GDM1 (cell line): ENCODE measurements at regions not wholly inside any gene's neighbourhood (a gene's known extent, or its start where the extent isn't known, plus 50 kb on each side); places are given as distances from the start of the nearest gene placed in this dataset.

Source experiments
- DNase-seq: peaks from one replicate; lab custom pipeline; 2025; lab: John Stamatoyannopoulos, UW

DNA sequence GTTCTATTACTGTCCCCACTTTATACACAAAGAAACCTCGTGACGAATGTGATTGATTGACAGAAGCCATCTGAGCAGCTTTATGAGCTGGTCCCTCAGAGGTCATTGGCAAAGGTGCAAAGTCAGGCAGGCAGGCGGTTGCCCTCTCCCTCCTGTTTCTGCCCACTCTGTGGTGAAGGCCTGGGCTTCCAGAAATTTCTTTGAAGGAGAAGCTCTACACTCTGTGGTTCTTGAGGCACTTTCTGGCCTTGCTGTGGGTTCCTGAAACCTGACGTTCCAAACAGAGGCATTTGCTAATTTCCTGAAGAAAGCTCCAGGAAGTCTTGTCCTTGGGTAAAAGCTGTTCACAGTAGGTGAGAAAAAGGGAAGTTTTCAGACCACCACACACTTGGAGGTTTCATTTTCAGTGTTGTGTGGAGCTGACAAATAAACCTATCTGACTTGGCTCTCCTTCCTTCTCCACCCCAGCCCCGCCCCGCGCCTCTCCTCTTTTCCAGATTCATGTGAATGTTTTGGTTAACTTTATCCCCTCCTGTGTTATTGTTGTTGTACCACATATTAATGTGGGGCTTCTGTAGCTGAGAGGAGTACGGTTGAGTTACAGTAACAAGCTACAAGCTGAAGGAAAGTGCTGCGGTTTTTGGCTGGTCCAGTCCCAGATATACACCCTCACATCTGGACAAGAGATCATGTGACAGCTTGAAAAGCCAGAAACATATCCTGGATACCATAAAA is 274.1 kb downstream of the CLIC5 start:
- DNase-seq, result peak; percentile 92

DNA sequence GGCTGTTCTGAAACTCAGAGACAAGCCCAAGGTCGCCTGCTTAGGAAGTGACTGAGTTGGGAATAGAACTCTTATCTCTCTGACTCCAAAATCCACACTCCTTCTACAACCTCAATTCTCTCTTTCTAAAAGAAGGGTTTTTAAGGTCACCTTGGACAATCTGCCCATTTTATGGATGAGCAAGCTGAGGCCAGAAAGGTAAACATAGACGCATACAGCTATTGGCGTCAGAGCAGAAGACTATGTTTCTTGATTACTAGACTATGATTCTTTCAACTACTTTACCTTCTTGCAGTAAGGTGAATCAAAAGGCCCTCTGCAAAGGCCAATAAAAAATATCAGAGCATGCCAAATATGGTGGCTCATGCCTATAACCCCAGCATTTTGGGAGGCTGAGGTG is 276.6 kb downstream of the CLIC5 start:
- DNase-seq, result no peak

GRCh38 chr6:45738057-45738455 is 277.6 kb downstream of the CLIC5 start:
- DNase-seq, result no peak

GRCh38 chr6:45737331-45738056 is 278.2 kb downstream of the CLIC5 start:
- DNase-seq, result no peak

GRCh38 chr6:45736134-45736533 is 279.5 kb downstream of the CLIC5 start:
- DNase-seq, result no peak

DNA sequence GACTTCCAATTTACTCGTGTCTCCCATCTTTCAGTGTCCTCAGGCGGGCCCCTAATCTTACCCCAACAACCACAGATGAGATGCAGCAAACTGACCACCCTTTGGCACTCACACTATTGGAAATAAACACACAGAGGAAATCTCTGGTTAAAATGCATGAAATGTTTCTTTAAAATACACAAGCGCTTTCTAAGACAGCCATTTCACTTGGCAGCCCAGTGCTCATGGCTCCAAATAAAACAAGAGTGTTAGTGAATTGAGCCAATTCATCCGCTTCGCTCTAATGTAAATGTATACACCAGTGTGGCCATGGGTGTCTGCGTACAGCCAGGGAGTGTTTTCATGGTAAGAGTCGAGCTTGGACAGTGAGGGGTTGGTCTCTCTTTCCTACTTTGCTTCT is 282.9 kb downstream of the CLIC5 start:
- DNase-seq, result no peak

DNA sequence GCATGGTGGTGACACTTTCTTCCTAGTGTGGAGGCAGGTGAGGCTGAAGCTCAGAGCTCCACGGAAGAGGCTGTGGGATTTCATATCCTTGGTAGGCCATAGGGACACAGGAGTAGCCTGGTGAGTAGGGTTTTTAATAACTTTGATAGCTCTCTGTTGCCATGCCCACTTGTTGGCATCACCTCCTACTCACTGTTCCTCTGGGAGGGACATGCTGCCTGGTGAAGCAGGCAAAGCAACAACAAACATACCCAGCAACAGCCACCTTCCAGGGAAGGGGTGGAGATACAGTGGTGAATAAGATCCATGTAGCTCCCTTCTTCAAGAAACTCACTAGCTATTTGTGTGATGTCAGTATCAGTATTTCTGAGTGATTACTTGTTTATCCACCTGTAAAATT is 285.4 kb downstream of the CLIC5 start:
- DNase-seq, result no peak

DNA sequence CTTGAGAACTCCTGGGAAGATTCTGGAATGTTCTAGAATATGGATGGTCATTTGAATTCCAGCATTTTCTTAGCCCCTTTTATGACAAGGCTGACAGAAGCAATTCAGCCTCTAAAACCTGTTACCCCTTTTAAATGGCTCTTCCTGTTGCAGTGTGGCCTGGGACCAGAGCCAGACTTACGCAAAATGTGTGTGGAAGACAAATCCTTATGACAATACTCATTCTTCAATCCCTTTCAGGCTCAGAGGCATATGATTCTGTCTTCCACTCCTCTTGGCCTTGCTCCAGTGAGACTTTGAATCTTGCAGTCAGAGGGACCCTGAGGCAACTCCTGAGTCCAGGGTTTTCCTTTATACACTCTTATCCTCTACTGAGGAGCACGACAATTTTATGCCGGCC is 287.0 kb downstream of the CLIC5 start:
- DNase-seq, result no peak

DNA sequence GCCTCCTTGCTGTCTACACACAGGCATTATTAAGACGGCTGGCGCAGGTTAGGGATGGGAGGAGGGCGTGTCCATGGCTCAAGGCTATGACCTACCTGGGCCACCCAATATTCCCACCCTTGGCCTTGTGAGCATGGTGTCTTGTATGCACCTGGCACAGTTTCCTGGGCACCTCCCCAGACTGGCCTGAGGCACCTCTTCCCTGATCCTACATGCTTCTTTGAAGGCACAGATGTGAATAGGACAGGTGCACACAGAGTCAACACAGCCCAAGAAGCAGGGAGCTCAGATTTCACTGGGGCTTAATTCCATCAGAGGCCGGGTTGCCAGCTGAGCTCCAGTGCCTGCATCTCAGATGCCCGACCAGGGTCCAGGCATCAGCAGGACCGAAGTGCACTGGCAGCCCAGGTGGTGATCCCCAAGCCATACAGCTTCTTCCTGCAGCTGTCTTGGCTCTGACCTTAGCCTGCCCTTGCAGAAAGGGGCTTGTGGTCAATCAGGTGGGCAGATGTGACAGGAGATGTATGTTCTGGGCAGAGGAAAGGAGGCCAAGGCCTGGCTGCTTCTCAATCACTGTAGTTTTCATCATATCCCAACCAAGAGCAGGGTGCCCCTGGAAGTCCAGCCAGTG is 287.7 kb downstream of the CLIC5 start:
- DNase-seq, result no peak

DNA sequence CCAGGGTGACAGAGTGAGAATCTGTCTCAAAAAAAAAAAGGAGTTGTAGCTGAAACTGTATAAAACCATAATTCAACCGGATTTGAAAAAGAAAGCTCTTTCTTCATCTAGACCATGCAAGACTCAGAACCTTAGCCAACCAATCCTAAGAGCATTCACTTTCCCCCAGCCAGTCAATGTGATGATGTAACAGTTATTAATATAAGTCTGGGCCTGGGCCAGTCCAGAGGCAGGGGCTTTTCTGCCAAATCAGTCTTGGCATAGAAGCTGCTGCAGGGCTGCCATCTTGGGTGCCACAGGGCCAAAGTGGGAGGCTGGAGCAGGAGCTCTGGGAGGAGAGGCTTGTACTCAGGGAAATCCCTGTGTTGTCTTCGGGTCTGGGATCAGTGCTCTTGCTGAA is 288.4 kb downstream of the CLIC5 start:
- DNase-seq, result no peak

DNA sequence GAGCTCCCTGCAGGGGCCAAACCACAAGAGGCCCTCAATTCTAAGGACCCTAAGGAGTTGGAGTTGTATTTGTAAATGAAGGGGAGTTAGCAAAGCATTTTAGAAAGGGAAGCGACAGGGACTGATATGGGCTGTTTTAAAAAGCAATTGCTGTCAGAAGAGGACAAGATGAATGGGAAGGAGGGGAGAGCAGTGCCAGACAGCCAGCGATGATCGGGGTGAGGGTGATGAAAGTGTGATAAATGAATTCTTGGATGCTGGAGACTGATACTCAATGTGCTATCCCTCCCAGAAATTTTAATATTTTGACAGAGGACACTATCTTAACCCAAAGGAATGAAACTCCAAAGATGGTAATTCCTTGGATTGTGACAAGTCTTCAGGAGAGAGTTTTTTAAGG is 289.2 kb downstream of the CLIC5 start:
- no peak for DNase-seq

- no peak for DNase-seq
These were observed 291.1 kb downstream of the CLIC5 start for GRCh38 chr6:45724511-45724910.

DNA sequence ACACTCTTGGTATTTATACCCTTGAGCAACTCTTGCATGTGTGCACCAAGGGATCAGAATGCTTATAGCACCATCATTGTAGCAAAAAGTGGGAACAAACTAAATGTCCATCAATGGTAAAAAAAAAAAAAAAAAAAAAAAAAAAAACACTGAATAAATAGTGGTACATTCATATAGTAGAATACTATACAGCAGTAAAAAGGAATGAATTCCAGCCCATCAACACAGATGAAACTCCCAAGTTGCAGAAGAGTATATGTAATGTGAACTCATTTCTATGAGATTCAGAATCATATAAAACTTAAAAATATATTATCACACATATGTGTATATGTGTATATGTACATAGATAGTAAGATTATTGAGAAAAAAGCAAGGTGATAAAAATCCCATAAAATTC is 291.6 kb downstream of the CLIC5 start:
- no peak for DNase-seq

DNA sequence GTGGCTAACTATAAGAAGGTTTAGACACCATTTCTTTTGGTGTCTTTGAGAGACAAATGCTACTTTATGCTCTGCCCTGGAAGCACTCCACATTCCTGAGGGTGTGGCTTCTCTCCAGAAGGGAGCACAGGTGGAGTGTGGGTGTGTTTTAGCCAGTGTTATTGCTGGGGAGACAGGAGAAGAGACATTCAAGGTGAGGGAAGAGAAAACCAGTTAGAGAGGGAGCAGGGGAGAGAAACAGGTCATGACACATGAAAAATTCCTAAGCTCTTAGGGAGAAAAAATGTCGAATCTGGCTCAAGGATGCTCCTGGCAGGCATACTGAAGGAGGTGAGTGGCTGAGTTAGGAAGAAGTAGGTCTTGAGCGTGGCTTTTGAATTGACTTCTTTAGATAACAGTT is 292.8 kb downstream of the CLIC5 start:
- no peak for DNase-seq

DNA sequence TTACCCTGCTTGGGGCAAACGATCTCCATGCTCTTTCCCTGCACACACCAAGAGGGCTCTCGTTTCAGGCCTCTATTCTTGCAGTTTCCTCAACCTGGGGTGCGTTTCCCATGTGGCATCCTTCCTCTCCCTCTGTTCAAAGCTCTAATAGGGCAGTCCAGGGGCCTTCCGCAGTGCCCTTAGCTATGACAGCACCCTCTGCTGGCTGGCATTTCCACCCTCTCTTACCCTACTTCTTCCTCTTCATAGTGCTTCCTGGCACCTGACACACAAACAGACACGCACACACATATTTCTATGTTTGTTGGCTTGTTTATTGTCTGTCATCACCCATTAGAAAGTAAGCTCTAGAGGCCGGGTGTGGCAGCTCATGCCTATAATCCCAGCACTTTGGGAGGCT is 294.0 kb downstream of the CLIC5 start:
- no peak for DNase-seq

GRCh38 chr6:45718871-45719270 is 296.8 kb downstream of the CLIC5 start:
- DNase-seq, result no peak

GRCh38 chr6:45718131-45718530 is 297.5 kb downstream of the CLIC5 start:
- no peak for DNase-seq

GRCh38 chr6:45717715-45718114 is 297.9 kb downstream of the CLIC5 start:
- DNase-seq, result no peak

DNA sequence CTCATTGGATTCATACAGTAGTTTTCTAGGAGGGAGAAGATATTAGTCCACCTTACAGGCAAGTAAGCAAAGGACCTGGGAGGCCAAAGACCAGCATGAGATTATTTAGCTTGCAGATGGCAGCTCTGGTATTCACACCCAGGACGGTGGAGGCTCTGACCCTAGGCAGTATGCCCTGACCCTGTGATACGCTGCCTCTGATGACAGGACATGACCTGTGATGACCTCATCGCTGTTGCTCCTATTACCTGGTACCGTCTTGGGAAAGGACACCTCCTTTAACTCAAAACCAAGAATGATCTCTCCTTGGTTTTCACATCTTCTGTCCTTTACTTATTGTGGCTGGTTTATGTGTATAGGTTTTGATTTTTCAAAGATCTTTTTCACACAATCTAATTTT is 298.6 kb downstream of the CLIC5 start:
- no peak for DNase-seq

- no peak for DNase-seq
These were observed 300.2 kb downstream of the CLIC5 start for GRCh38 chr6:45715508-45715803.

GRCh38 chr6:45714741-45715507 is 300.7 kb downstream of the CLIC5 start:
- DNase-seq, result peak; percentile 76

DNA sequence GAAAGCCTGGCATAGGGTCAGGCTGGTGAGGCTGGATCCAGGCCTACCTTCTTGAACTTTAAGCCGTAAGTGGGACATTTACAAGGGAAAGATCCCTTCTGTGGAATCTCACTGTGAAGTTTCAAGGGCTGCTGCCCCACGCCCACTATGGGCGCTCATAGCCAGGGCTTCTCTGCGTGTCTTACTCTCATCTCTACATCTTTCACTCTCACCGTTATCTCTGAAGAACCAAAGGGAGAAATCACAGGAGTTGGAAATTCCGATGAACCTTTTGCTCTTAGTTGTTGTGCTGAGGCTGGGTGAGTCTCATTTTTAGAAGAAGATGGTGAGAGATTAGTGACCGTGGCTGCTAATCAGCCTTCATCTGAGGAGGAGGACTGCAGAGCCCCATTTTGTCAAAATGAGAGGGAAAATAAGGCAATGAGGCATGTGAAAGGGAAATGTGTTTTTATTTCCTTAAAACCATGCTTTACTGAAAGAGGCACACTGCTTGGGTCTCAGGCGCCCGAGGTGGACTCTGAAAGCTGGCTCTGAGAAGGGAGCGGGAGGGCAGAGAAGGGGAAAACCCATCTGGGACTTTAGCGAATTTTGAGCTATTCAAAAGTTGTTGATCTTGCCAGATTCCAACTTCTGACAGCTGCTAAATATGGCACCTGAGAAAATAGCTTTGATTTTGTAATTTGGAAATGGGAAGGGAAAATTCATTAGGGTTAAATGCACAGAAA is 301.5 kb downstream of the CLIC5 start:
- DNase-seq, result no peak
